ENCODE measurements at regions not wholly inside any gene's neighbourhood (a gene's known extent, or its start where the extent isn't known, plus 50 kb on each side); places are given as distances from the start of the nearest gene placed in this dataset.

DNA sequence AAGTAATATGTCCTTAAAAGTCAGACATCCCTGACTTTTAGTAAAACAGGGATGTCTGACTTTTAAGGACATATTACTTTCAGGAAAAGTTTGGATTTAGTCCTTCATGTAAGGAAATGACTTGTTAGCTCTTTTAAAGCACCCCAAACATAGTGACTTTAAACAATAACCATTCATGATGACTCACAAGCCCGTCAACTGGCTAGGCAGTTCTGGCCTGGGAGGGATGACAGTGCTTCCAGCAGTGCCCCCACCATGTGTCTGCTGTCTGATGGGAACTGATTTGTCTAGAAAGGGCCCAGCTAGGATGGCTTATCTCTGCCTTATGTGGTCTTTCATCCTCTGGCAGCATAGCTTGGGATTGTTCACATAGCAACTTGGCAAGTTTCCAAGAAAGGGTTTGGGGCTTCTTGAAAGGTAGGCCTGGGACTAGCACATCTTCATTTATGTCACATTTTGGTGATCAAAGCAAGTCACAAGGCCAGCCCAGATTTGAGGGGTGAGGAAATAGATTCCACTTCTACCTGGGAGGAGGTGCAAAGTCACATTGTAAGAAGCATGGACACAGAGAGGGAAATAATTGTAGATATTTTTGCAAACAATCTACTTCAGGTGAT is 143.5 kb downstream of the C1orf94 start:
- Histone ChIP-seq H3K36me3 (ENCODE audit: low read depth) (no peaks in the 10 kb centered on the region), H3K27me3 (ENCODE audit: insufficient read depth, poor library complexity, severe bottlenecking) (no peaks in the 10 kb centered on the region), H3K4me1 (ENCODE audit: insufficient read depth, poor library complexity, severe bottlenecking) (no peaks in the 10 kb centered on the region), H3K27ac (ENCODE audit: poor library complexity, severe bottlenecking) (no peak overlapping the region), H3K4me3 (ENCODE audit: severe bottlenecking) (no peak overlapping the region), H3K9me3 (ENCODE audit: severe bottlenecking) (peaks cover 3% of the 10 kb centered on the region)
- TF ChIP-seq, protein P1, sequence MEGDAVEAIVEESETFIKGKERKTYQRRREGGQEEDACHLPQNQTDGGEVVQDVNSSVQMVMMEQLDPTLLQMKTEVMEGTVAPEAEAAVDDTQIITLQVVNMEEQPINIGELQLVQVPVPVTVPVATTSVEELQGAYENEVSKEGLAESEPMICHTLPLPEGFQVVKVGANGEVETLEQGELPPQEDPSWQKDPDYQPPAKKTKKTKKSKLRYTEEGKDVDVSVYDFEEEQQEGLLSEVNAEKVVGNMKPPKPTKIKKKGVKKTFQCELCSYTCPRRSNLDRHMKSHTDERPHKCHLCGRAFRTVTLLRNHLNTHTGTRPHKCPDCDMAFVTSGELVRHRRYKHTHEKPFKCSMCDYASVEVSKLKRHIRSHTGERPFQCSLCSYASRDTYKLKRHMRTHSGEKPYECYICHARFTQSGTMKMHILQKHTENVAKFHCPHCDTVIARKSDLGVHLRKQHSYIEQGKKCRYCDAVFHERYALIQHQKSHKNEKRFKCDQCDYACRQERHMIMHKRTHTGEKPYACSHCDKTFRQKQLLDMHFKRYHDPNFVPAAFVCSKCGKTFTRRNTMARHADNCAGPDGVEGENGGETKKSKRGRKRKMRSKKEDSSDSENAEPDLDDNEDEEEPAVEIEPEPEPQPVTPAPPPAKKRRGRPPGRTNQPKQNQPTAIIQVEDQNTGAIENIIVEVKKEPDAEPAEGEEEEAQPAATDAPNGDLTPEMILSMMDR (IDR thresholded peaks at IDR 0.05; ENCODE audit: poor library complexity, severe bottlenecking), result no peak
- ATAC-seq (ENCODE audit: low read depth) (no peak), DNase-seq (ENCODE audit: low spot score) (no peak)

DNA sequence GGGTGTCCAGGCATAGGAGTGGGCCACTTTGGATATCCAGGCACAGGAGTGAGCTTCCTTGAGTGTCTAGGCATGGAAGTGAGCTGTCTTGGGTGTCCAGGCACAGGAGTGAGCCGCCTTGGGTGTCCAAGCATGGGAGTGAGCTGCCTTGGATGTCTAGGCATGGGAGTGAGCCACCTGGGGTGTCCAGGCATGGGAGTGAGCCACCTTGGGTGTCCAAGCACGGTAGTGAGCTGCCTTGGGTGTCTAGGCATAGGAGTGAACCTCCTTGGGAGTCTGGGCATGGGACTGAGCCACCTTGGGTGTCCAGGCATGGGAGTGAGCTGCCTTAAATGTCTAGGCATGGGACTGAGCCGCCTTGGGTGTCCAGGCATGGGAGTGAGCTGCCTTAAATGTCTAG is 146.3 kb downstream of the C1orf94 start:
- Histone ChIP-seq H3K36me3 (ENCODE audit: low read depth) (no peaks in the 10 kb centered on the region), H3K4me1 (ENCODE audit: insufficient read depth, poor library complexity, severe bottlenecking) (no peaks in the 10 kb centered on the region), H3K27ac (ENCODE audit: poor library complexity, severe bottlenecking) (no peak overlapping the region), H3K9me3 (ENCODE audit: severe bottlenecking) (no peaks in the 10 kb centered on the region), H3K4me3 (ENCODE audit: severe bottlenecking) (no peak overlapping the region), H3K27me3 (ENCODE audit: insufficient read depth, poor library complexity, severe bottlenecking) (no peaks in the 10 kb centered on the region)
- TF ChIP-seq, protein P1 (IDR thresholded peaks at IDR 0.05; ENCODE audit: poor library complexity, severe bottlenecking), result no peak
- DNase-seq (ENCODE audit: low spot score) (no peak), ATAC-seq (ENCODE audit: low read depth) (no peak)

DNA sequence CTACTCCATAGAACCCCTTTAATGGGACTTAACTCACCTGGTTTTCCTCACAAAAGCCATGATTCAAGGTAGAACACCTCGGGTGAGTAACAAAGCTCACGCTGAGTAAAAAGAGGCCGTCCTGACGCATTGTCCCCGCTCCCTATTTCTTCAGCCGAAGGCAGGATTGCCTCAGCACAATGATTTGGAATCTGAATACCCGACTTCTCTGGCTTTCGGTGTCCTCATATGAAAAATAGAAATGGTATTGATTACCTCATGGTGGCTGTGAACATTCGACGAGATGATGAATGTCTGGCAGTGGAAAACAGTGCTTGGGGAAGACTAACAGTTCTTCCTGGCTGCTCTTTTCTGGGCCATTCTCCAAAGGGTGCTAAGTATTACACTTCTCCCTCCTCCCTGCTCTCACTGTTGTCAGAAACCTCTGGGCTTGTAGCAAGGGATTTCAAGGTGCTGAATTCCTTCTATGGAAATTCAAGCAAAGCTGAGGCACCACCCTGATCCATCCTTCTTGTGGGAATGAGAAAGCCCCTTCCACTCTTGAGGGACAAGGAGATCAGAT is 148.3 kb downstream of the C1orf94 start:
- no peak overlapping the region for H3K4me3 ChIP-seq (ENCODE audit: severe bottlenecking)
- ATAC-seq (ENCODE audit: low read depth) (no peak), DNase-seq (ENCODE audit: low spot score) (no peak)
- no peak overlapping the region for H3K27ac ChIP-seq (ENCODE audit: poor library complexity, severe bottlenecking)
- no peaks in the 10 kb centered on the region for H3K36me3 ChIP-seq (ENCODE audit: low read depth)
- H3K4me1 ChIP-seq (ENCODE audit: insufficient read depth, poor library complexity, severe bottlenecking), result no peaks in the 10 kb centered on the region
- H3K9me3 ChIP-seq (ENCODE audit: severe bottlenecking), result no peaks in the 10 kb centered on the region
- TF ChIP-seq, protein P1 (IDR thresholded peaks at IDR 0.05; ENCODE audit: poor library complexity, severe bottlenecking), result no peak
- H3K27me3 ChIP-seq (ENCODE audit: insufficient read depth, poor library complexity, severe bottlenecking), result no peaks in the 10 kb centered on the region

DNA sequence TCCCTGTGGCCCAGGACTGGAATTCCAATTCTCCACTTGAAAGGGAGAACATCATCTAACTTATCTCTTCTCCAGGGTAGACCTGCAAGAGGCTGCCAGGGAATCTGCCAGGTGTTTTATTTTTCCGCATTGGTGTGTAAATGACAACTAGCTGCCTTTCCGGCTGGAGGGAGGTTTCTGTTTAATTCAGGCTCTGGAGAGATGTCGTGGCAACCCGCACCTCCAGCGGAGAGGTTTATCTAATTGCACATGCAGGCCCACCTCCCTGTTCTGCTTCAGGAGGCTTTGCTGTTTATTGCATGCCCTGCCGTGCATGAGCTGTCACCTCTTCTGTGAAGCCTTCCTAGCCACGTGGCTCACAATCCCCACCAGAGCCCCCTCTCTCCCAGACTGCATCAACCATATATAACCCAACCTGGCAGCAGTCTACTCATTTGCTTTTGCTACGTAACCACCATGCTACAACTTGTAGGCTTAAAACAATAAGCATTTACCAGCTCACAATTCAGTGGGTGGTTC is 151.6 kb downstream of the C1orf94 start:
- ATAC-seq (ENCODE audit: low read depth) (no peak), DNase-seq (ENCODE audit: low spot score) (no peak)
- Histone ChIP-seq H3K9me3 (ENCODE audit: severe bottlenecking) (no peaks in the 10 kb centered on the region), H3K4me1 (ENCODE audit: insufficient read depth, poor library complexity, severe bottlenecking) (no peaks in the 10 kb centered on the region), H3K27ac (ENCODE audit: poor library complexity, severe bottlenecking) (no peak overlapping the region), H3K27me3 (ENCODE audit: insufficient read depth, poor library complexity, severe bottlenecking) (no peaks in the 10 kb centered on the region), H3K4me3 (ENCODE audit: severe bottlenecking) (no peak overlapping the region), H3K36me3 (ENCODE audit: low read depth) (no peaks in the 10 kb centered on the region)
- TF ChIP-seq, protein P1 (IDR thresholded peaks at IDR 0.05; ENCODE audit: poor library complexity, severe bottlenecking), result no peak

DNA sequence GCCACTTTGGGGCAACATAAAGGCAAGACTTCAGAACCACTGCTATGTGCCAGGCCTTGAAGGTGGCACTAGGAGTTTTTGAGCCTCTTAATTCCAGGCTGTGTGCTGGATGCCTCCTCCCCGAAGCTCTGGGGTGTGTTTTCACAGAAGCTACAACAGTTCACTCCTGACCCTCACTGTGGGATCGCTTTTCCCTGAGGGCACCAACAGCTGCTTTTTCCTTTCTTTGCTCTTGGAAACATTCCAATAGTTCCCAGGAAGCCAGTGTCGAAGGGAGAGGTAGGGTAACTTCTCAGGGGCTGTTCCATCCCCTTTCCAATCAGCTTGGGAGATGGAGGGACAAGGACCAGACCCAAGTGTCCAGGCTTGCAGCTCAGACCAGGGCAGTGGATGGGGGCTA is 153.4 kb downstream of the C1orf94 start:
- no peak for DNase-seq (ENCODE audit: low spot score)
- no peaks in the 10 kb centered on the region for H3K27me3 ChIP-seq (ENCODE audit: insufficient read depth, poor library complexity, severe bottlenecking)
- no peak overlapping the region for H3K27ac ChIP-seq (ENCODE audit: poor library complexity, severe bottlenecking)
- TF ChIP-seq, protein P1 (IDR thresholded peaks at IDR 0.05; ENCODE audit: poor library complexity, severe bottlenecking), result no peak
- H3K36me3 ChIP-seq (ENCODE audit: low read depth), result no peaks in the 10 kb centered on the region
- H3K4me3 ChIP-seq (ENCODE audit: severe bottlenecking), result no peak overlapping the region
- no peaks in the 10 kb centered on the region for H3K4me1 ChIP-seq (ENCODE audit: insufficient read depth, poor library complexity, severe bottlenecking)
- no peak for ATAC-seq (ENCODE audit: low read depth)
- no peaks in the 10 kb centered on the region for H3K9me3 ChIP-seq (ENCODE audit: severe bottlenecking)
